T-helper 2 cell treated with Interferon-gamma antibody and Interleukin-4, amounts not matched to agents 5 μg/mL and 100 μg/mL, for 36 hours (primary cell): ENCODE measurements at regions not wholly inside any gene's neighbourhood (a gene's known extent, or its start where the extent isn't known, plus 50 kb on each side); places are given as distances from the start of the nearest gene placed in this dataset.

Source experiments
- DNase-seq: peaks from one replicate; pipeline ENCODE4 v3.0.0; 2021; ENCODE audit warnings: low spot score
- H3K27ac Mint-ChIP-seq: one replicate; pipeline ENCODE4 v1.8.0; 2021; ENCODE audit warnings: mild to moderate bottlenecking, mixed read lengths
- H3K27me3 Mint-ChIP-seq: one replicate; pipeline ENCODE4 v1.8.0; 2021; ENCODE audit warnings: low read depth, mixed read lengths
- H3K36me3 Mint-ChIP-seq: one replicate; pipeline ENCODE4 v1.8.0; 2021; ENCODE audit warnings: low read depth, mixed read lengths
- H3K4me1 Mint-ChIP-seq: one replicate; pipeline ENCODE4 v1.8.0; 2021; ENCODE audit warnings: low read depth, mixed read lengths
- H3K4me3 Mint-ChIP-seq: one replicate; pipeline ENCODE4 v1.8.0; 2022; ENCODE audit warnings: mild to moderate bottlenecking, moderate library complexity, mixed read lengths
- H3K9me3 Mint-ChIP-seq: one replicate; pipeline ENCODE4 v1.8.0; 2021; ENCODE audit warnings: mixed read lengths

- H3K4me1 Mint-ChIP-seq, result no peaks in the 10 kb centered on the region
- H3K9me3 Mint-ChIP-seq, result peaks cover 8% of the 10 kb centered on the region
- no peak overlapping the region for H3K4me3 Mint-ChIP-seq
- H3K27ac Mint-ChIP-seq, result no peak overlapping the region
- no peak for DNase-seq
- no peaks in the 10 kb centered on the region for H3K36me3 Mint-ChIP-seq
- no peaks in the 10 kb centered on the region for H3K27me3 Mint-ChIP-seq
Observed at GRCh38 chr3:64300790-64301423, 75.6 kb upstream of the PRICKLE2 start.

GRCh38 chr3:64299206-64299605 lies 73.9 kb upstream of the PRICKLE2 start:
- Mint-ChIP-seq H3K4me1 (no peaks in the 10 kb centered on the region), H3K36me3 (no peaks in the 10 kb centered on the region), H3K4me3 (no peak overlapping the region), H3K27me3 (no peaks in the 10 kb centered on the region), H3K27ac (no peak overlapping the region), H3K9me3 (peaks cover 8% of the 10 kb centered on the region)
- no peak for DNase-seq

- no peak for DNase-seq
- Mint-ChIP-seq H3K4me1 (no peaks in the 10 kb centered on the region), H3K27me3 (no peaks in the 10 kb centered on the region), H3K4me3 (no peak overlapping the region), H3K36me3 (no peaks in the 10 kb centered on the region), H3K9me3 (peaks cover 8% of the 10 kb centered on the region), H3K27ac (no peak overlapping the region)
Observed at GRCh38 chr3:64297563-64297962, 72.3 kb upstream of the PRICKLE2 start.

- H3K27ac Mint-ChIP-seq, result no peak overlapping the region
Observed at GRCh38 chr3:64295594-64295993, 70.3 kb upstream of the PRICKLE2 start.

GRCh38 chr3:64294771-64295170 lies 69.5 kb upstream of the PRICKLE2 start:
- Mint-ChIP-seq H3K36me3 (no peaks in the 10 kb centered on the region), H3K4me1 (no peaks in the 10 kb centered on the region), H3K4me3 (no peak overlapping the region), H3K9me3 (peaks cover 8% of the 10 kb centered on the region), H3K27ac (no peak overlapping the region), H3K27me3 (no peaks in the 10 kb centered on the region)
- no peak for DNase-seq

More at GRCh38 chr3:64295594-64295993, 70.3 kb upstream of the PRICKLE2 start:
- Mint-ChIP-seq H3K4me1 (no peaks in the 10 kb centered on the region), H3K27me3 (no peaks in the 10 kb centered on the region), H3K4me3 (no peak overlapping the region), H3K9me3 (peaks cover 8% of the 10 kb centered on the region), H3K36me3 (no peaks in the 10 kb centered on the region)
- DNase-seq, result no peak

- peaks cover 4% of the 10 kb centered on the region for H3K9me3 Mint-ChIP-seq
- H3K4me3 Mint-ChIP-seq, result no peak overlapping the region
- H3K27me3 Mint-ChIP-seq, result no peaks in the 10 kb centered on the region
- H3K27ac Mint-ChIP-seq, result no peak overlapping the region
- no peak for DNase-seq
- no peaks in the 10 kb centered on the region for H3K4me1 Mint-ChIP-seq
- no peaks in the 10 kb centered on the region for H3K36me3 Mint-ChIP-seq
Observed at GRCh38 chr3:64293121-64293520, 67.9 kb upstream of the PRICKLE2 start.

- Mint-ChIP-seq H3K9me3 (no peaks in the 10 kb centered on the region), H3K4me3 (no peak overlapping the region), H3K27ac (no peak overlapping the region), H3K27me3 (no peaks in the 10 kb centered on the region), H3K36me3 (no peaks in the 10 kb centered on the region), H3K4me1 (no peaks in the 10 kb centered on the region)
- DNase-seq, result no peak
Observed at GRCh38 chr3:64291956-64292355, 66.7 kb upstream of the PRICKLE2 start.

GRCh38 chr3:64291345-64291744 lies 66.1 kb upstream of the PRICKLE2 start:
- H3K27ac Mint-ChIP-seq, result no peak overlapping the region
- H3K9me3 Mint-ChIP-seq, result no peaks in the 10 kb centered on the region
- no peaks in the 10 kb centered on the region for H3K27me3 Mint-ChIP-seq
- no peaks in the 10 kb centered on the region for H3K4me1 Mint-ChIP-seq
- H3K36me3 Mint-ChIP-seq, result no peaks in the 10 kb centered on the region
- no peak overlapping the region for H3K4me3 Mint-ChIP-seq
- no peak for DNase-seq

- no peaks in the 10 kb centered on the region for H3K4me1 Mint-ChIP-seq
- no peaks in the 10 kb centered on the region for H3K36me3 Mint-ChIP-seq
- H3K27me3 Mint-ChIP-seq, result no peaks in the 10 kb centered on the region
- no peak overlapping the region for H3K4me3 Mint-ChIP-seq
- H3K27ac Mint-ChIP-seq, result no peak overlapping the region
- DNase-seq, result no peak
- no peaks in the 10 kb centered on the region for H3K9me3 Mint-ChIP-seq
Observed at GRCh38 chr3:64290864-64291263, 65.6 kb upstream of the PRICKLE2 start.

- Mint-ChIP-seq H3K27me3 (no peaks in the 10 kb centered on the region), H3K9me3 (no peaks in the 10 kb centered on the region), H3K27ac (no peak overlapping the region), H3K36me3 (no peaks in the 10 kb centered on the region), H3K4me1 (no peaks in the 10 kb centered on the region), H3K4me3 (no peak overlapping the region)
- DNase-seq, result no peak
Observed at GRCh38 chr3:64290161-64290560, 64.9 kb upstream of the PRICKLE2 start.

- no peaks in the 10 kb centered on the region for H3K27me3 Mint-ChIP-seq
- no peaks in the 10 kb centered on the region for H3K9me3 Mint-ChIP-seq
- H3K27ac Mint-ChIP-seq, result no peak overlapping the region
- no peak overlapping the region for H3K4me3 Mint-ChIP-seq
- DNase-seq, result no peak
- no peaks in the 10 kb centered on the region for H3K4me1 Mint-ChIP-seq
- H3K36me3 Mint-ChIP-seq, result no peaks in the 10 kb centered on the region
Observed at GRCh38 chr3:64289622-64290021, 64.4 kb upstream of the PRICKLE2 start.

- Mint-ChIP-seq H3K9me3 (no peaks in the 10 kb centered on the region), H3K36me3 (no peaks in the 10 kb centered on the region), H3K4me3 (no peak overlapping the region), H3K27me3 (peaks cover 2% of the 10 kb centered on the region), H3K27ac (no peak overlapping the region), H3K4me1 (no peaks in the 10 kb centered on the region)
- DNase-seq, result no peak
Observed at GRCh38 chr3:64278625-64279024, 53.4 kb upstream of the PRICKLE2 start.

- no peak overlapping the region for H3K27ac Mint-ChIP-seq
- peaks cover 2% of the 10 kb centered on the region for H3K27me3 Mint-ChIP-seq
- no peak overlapping the region for H3K4me3 Mint-ChIP-seq
Observed at GRCh38 chr3:64276131-64276530, 50.9 kb upstream of the PRICKLE2 start.

More at GRCh38 chr3:64276131-64276530, 50.9 kb upstream of the PRICKLE2 start:
- no peak for DNase-seq
- Mint-ChIP-seq H3K36me3 (no peaks in the 10 kb centered on the region), H3K9me3 (no peaks in the 10 kb centered on the region), H3K4me1 (no peaks in the 10 kb centered on the region)
